Glomerular endothelial cell (primary cell): ENCODE measurements at regions not wholly inside any gene's neighbourhood (a gene's known extent, or its start where the extent isn't known, plus 50 kb on each side); places are given as distances from the start of the nearest gene placed in this dataset.
A peak's percentile ranks its signal among the peaks of the same experiment; 100 is the strongest.
"Not testable (repeated sequence)": the region's sequence is repeated elsewhere in the genome, so short reads cannot be mapped to it uniquely, and the experiment has no call there.

Source experiments
- DNase-seq: peaks from one replicate; pipeline ENCODE4 v3.0.0-alpha.2; 2011; ENCODE audit warnings: low read depth, low spot score; ENCODE audit errors: extremely low read depth

- no peak for DNase-seq
These were observed 335.9 kb upstream of the KCNMB2 start for GRCh38 chr3:178200316-178200715.

GRCh38 chr3:178201714-178202113, 334.5 kb upstream of the KCNMB2 start:
- DNase-seq = no peak

- DNase-seq = peak; percentile 42
These were observed 334.0 kb upstream of the KCNMB2 start for GRCh38 chr3:178202194-178202593.

GRCh38 chr3:178203165-178203564, 333.1 kb upstream of the KCNMB2 start:
- DNase-seq = no peak

GRCh38 chr3:178203650-178204049, 332.6 kb upstream of the KCNMB2 start:
- DNase-seq = no peak

- DNase-seq = no peak
These were observed 330.5 kb upstream of the KCNMB2 start for GRCh38 chr3:178205740-178206139.

GRCh38 chr3:178206521-178206920, 329.7 kb upstream of the KCNMB2 start:
- DNase-seq = no peak

GRCh38 chr3:178207161-178207560, 329.1 kb upstream of the KCNMB2 start:
- DNase-seq = not testable (repeated sequence)

- not testable (repeated sequence) for DNase-seq
These were observed 328.6 kb upstream of the KCNMB2 start for GRCh38 chr3:178207627-178208026.

- not testable (repeated sequence) for DNase-seq
These were observed 327.1 kb upstream of the KCNMB2 start for GRCh38 chr3:178209116-178209515.

GRCh38 chr3:178209618-178210017, 326.6 kb upstream of the KCNMB2 start:
- DNase-seq = not testable (repeated sequence)

- DNase-seq = not testable (repeated sequence)
These were observed 325.1 kb upstream of the KCNMB2 start for GRCh38 chr3:178211086-178211485.

- DNase-seq = no peak
These were observed 318.8 kb upstream of the KCNMB2 start for GRCh38 chr3:178217479-178217878.

- no peak for DNase-seq
These were observed 318.0 kb upstream of the KCNMB2 start for GRCh38 chr3:178218231-178218630.

GRCh38 chr3:178219661-178220060, 316.6 kb upstream of the KCNMB2 start:
- DNase-seq = not testable (repeated sequence)

GRCh38 chr3:178223876-178224275, 312.4 kb upstream of the KCNMB2 start:
- DNase-seq = no peak

GRCh38 chr3:178226094-178226493, 310.1 kb upstream of the KCNMB2 start:
- DNase-seq = no peak

GRCh38 chr3:178231645-178232044, 304.6 kb upstream of the KCNMB2 start:
- no peak for DNase-seq

GRCh38 chr3:178233371-178234071, 302.7 kb upstream of the KCNMB2 start:
- no peak for DNase-seq

- DNase-seq = no peak
These were observed 299.5 kb upstream of the KCNMB2 start for GRCh38 chr3:178236555-178237277.

GRCh38 chr3:178238179-178238578, 298.1 kb upstream of the KCNMB2 start:
- no peak for DNase-seq
